ENCODE measurements at regions not wholly inside any gene's neighbourhood (a gene's known extent, or its start where the extent isn't known, plus 50 kb on each side); places are given as distances from the start of the nearest gene placed in this dataset.

DNA sequence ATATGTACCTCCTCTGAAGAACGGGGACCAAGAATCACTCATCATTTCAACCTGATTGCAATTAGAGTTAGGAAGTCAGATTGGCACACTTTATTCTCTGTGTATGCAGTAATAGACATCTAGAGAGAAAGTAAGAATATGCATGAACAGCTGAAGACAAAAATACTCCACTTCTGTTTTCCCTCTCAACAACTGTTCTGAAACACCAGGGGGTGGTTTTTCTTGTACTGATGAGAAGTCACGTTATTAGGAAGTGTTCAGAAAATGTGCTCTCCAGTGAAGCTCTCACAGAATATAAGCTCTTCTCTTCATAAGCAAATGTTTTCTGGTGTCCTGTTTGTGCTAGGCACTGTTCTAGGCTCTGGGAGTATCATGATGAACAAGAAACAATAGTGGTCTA lies 531.7 kb upstream of the C9orf72 start:
- no peak overlapping the region for H2BK15ac ChIP-seq (ENCODE audit: low read depth, low read length)
- H2BK20ac ChIP-seq (ENCODE audit: low read depth, low read length, poor library complexity, severe bottlenecking): no peak overlapping the region
- no peaks in the 10 kb centered on the region for H3K23me2 ChIP-seq (ENCODE audit: insufficient read length, low read depth, low read length, poor library complexity, severe bottlenecking)
- no peaks in the 10 kb centered on the region for H3K27me3 ChIP-seq (ENCODE audit: insufficient read depth, low read length)
- H3K79me2 ChIP-seq (ENCODE audit: insufficient read depth, low read length): no peaks in the 10 kb centered on the region
- no peak overlapping the region for H3K4me3 Mint-ChIP-seq
- peaks cover 6 to 8% of the 10 kb centered on the region in 2 experiments for H3K9me3 Mint-ChIP-seq
- no peaks in the 10 kb centered on the region for H3K9me3 ChIP-seq (ENCODE audit: control insufficient read depth, low read depth, low read length)
- no peak overlapping the region for H3K18ac ChIP-seq (ENCODE audit: insufficient read length, low read depth, low read length)
- no peak overlapping the region for H2AFZ ChIP-seq (ENCODE audit: low read length)
- H2BK12ac ChIP-seq (ENCODE audit: insufficient read length, low read depth, low read length): no peak overlapping the region
- H3K27me3 Mint-ChIP-seq (ENCODE audit: low read depth): no peaks in the 10 kb centered on the region
- H3K27ac Mint-ChIP-seq: no peak overlapping the region
- H4K91ac ChIP-seq (ENCODE audit: insufficient read length, low read depth, low read length): no peak overlapping the region
- H2BK5ac ChIP-seq (ENCODE audit: insufficient read length, low read length): no peak overlapping the region
- no peak overlapping the region for H3K4ac ChIP-seq (ENCODE audit: low read depth, low read length)
- H3K27ac ChIP-seq (ENCODE audit: insufficient read length, low read depth, low read length): no peak overlapping the region
- H2AK5ac ChIP-seq (ENCODE audit: insufficient read length, low read length): no peak overlapping the region
- DNase-seq: no peak
- no peak overlapping the region for H3K56ac ChIP-seq (ENCODE audit: insufficient read length, low read depth, low read length)
- no peak overlapping the region for H2BK120ac ChIP-seq (ENCODE audit: low read depth, low read length, poor library complexity, severe bottlenecking)
- no peaks in the 10 kb centered on the region for H4K20me1 ChIP-seq (ENCODE audit: control insufficient read depth, insufficient read depth, insufficient read length)
- H3K4me1 ChIP-seq (ENCODE audit: insufficient read depth, low read length): no peaks in the 10 kb centered on the region
- no peaks in the 10 kb centered on the region for H3K79me1 ChIP-seq (ENCODE audit: insufficient read depth, low read depth, low read length, poor library complexity, severe bottlenecking)
- peaks cover 3% of the 10 kb centered on the region in 2 experiments; a peak in 1 of 4 replicates for H3K4me1 Mint-ChIP-seq
- no peak overlapping the region for H4K5ac ChIP-seq (ENCODE audit: insufficient read length, low read depth, low read length)
- peaks cover 0 to 12% (median 7%) of the 10 kb centered on the region in 3 experiments; a peak in 4 of 7 replicates for H3K36me3 Mint-ChIP-seq (ENCODE audit: insufficient read depth in 1 of 3, low read depth in 3 of 3)
- H3K14ac ChIP-seq (ENCODE audit: insufficient read depth, low read length): no peak overlapping the region
- H3T11ph ChIP-seq (ENCODE audit: low read length): no peak overlapping the region
- no peak overlapping the region for H4K8ac ChIP-seq (replicated peaks; ENCODE audit: insufficient read length, low read depth, low read length)
- TF ChIP-seq, protein P1, sequence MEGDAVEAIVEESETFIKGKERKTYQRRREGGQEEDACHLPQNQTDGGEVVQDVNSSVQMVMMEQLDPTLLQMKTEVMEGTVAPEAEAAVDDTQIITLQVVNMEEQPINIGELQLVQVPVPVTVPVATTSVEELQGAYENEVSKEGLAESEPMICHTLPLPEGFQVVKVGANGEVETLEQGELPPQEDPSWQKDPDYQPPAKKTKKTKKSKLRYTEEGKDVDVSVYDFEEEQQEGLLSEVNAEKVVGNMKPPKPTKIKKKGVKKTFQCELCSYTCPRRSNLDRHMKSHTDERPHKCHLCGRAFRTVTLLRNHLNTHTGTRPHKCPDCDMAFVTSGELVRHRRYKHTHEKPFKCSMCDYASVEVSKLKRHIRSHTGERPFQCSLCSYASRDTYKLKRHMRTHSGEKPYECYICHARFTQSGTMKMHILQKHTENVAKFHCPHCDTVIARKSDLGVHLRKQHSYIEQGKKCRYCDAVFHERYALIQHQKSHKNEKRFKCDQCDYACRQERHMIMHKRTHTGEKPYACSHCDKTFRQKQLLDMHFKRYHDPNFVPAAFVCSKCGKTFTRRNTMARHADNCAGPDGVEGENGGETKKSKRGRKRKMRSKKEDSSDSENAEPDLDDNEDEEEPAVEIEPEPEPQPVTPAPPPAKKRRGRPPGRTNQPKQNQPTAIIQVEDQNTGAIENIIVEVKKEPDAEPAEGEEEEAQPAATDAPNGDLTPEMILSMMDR (conservative IDR thresholded peaks at IDR 0.05): no peak
- H3K23ac ChIP-seq (ENCODE audit: insufficient read length, low read depth, low read length): no peak overlapping the region
- no peak overlapping the region for H3K4me2 ChIP-seq (ENCODE audit: insufficient read depth, insufficient read length, low read length)
- WGBS (ENCODE audit: extremely low coverage, insufficient read length, low lambda C conversion rate): no CpG with 5 or more reads among the region's 2 CpGs
- H3K9ac ChIP-seq (ENCODE audit: extremely low read depth, insufficient read length, low read length): no peak overlapping the region

All from H9 (cell line).